Dedifferentiated amniotic fluid mesenchymal stem cell (primary cell): ENCODE measurements at regions not wholly inside any gene's neighbourhood (a gene's known extent, or its start where the extent isn't known, plus 50 kb on each side); places are given as distances from the start of the nearest gene placed in this dataset.

Source experiments
- DNase-seq: peaks from one replicate; pipeline ENCODE4 v3.0.0-alpha.2; 2016; ENCODE audit errors: extremely low spot score

- DNase-seq = no peak
Observed at GRCh38 chr17:36756695-36757094, 155.3 kb downstream of the MRM1 start.

GRCh38 chr17:36760425-36760824 is 159.0 kb downstream of the MRM1 start:
- DNase-seq = no peak

- no peak for DNase-seq
Observed at GRCh38 chr17:36761203-36761950, 160.0 kb downstream of the MRM1 start.

DNA sequence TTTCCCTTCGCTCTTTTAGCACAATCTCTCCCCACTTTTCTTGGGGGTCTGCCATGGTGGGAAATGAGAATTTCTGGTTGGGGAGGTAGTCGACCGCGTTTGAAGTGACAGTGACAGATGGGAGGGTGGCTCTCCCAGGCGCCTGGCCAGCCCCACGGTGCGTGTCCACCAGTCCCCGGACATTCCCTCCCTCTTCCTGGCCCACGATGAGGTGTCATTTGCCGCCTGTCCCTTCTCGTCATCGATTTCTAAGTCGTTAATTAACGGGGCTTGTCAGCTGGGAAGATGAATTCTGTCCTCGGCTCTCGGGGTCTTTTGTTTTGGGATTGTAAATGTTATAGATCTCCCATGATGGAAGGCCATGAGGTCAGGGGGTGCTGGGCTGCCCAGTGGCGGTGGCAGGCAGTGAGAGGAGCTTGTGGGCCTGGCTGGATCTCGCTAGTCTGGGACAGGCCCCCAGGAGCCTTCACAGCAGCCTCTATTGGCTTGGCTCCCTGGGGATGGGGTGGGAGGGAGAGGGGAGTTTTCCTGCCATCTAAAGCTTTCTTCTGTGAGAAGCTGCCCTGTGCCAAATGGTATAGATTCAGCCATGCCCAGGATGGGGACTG is 164.2 kb downstream of the MRM1 start:
- DNase-seq = no peak

GRCh38 chr17:36768394-36768793 is 167.0 kb downstream of the MRM1 start:
- DNase-seq = no peak

DNA sequence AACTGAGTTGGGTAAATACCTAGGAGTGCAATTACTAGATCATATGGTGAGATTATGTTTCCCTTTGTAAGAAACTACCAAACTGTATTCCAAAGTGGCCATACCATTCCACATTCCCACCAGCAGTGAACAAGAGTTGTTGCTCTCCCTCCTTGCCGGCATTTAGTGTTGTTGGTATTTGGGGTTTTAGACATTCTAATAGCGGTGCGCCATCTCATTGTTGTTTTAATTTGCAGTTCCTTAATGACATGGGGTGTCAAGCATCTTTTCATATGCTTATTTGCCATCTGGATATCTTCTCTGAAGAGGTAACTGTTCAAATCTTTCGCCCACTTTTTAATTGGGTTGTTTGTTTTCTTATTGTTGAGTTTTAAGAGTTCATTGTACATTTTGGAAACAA is 164.2 kb upstream of the LHX1 start:
- DNase-seq = no peak

DNA sequence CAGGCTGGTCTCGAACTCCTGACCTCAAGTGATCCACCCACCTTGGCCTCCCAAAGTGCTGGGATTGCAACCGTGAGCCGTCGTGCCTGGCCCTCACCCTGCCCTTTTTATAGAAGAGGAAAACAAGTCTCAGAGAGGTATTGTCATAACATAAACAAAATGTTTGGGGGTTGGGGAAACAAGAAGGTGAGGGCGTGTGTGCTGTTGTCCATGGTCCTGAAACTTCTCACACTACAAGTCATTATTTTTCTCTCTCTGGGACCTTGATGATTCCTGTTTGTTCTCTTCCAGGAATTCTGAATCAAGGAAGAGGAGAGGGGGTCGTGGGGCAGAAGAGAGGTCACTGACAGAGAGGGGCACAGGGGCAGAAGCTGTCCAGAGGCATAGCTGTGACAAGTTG is 160.2 kb upstream of the LHX1 start:
- DNase-seq = no peak

- DNase-seq = no peak
Observed at GRCh38 chr17:36778448-36778847, 158.8 kb upstream of the LHX1 start.

GRCh38 chr17:36779550-36779949 is 157.7 kb upstream of the LHX1 start:
- DNase-seq = no peak

- DNase-seq = no peak
Observed at GRCh38 chr17:36784633-36785032, 152.6 kb upstream of the LHX1 start.

DNA sequence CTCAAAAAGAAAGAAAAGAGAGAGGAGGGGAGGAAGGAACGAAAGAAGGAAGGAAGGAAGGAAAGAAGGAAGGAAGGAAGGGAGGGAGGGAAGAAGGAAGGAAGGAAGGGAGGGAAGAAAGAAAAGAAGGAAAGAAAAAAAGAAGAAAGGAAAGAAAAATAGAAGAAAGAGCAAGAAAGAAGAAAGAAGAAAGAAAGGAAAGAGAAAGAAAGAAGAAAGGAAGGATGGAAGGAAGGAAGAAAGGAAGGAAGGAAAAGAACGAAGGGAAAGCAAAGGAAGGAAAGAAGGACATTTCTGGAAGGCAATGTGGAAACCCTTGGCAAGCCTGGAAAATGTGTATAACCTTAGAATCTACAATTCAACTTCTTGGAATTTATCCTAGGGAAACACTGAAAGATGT is 150.4 kb upstream of the LHX1 start:
- DNase-seq = no peak

- DNase-seq = no peak
Observed at GRCh38 chr17:36791150-36791941, 145.9 kb upstream of the LHX1 start.

DNA sequence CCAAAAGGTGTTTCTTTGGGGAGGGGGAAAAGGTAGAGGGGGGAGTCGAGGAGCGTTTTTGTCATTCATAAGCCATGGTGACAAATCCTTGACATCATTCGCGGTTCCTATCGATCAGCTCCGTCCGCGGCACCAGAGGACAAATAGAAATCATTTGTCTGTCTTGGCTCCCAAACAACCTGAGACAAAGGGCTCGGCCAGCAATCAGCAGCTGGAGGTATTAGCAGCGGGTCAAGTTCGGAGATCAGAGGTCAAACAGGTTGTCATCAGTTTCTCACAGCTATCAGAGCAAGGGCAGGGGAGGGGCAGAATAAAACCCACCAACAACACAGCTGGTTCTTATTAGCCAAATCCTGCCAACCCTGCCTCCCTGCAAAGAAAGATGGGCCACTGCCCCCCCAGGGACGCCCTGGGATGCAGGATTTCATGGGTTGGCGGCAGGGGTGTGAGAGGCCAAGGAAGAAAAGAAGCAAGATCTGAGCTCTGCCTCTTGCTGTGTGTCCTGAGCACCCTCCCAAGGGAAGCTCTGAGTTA is 145.3 kb upstream of the LHX1 start:
- DNase-seq = no peak

- no peak for DNase-seq
Observed at GRCh38 chr17:36792849-36793248, 144.4 kb upstream of the LHX1 start.

GRCh38 chr17:36793976-36794375 is 143.3 kb upstream of the LHX1 start:
- DNase-seq = no peak

DNA sequence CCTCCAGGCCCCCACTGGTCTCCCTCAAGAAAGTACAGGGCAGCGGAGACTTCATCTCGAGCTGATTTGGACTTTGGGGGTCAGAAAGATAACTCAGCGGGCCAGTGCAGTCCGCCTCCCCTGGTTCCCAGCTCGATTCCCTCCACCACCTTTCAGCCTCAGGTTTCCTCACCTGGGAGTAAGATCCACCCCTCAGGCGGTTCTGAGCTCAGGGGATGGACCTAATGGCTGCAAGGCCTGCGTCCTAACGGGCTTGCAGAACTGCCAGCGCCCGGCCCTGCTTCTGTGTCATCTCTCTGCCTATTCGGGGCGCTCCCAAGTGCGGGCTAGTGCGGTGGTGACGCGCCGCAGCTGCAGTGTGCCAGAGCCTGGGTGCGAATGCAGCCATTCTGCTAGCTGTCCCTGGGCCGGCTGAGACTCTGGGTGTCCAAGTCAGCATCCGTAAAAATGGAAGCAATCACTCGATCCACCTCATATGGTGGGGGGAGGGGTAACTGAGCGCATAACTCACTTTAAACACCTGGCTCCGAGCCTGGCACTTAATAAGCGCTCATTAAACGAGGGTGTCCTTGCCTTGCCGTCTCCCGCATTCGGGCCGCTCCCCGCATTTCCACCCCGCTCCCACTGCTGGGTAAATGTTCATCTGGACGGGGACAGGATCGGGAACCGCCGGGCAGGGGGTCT is 129.6 kb upstream of the LHX1 start:
- DNase-seq = no peak

DNA sequence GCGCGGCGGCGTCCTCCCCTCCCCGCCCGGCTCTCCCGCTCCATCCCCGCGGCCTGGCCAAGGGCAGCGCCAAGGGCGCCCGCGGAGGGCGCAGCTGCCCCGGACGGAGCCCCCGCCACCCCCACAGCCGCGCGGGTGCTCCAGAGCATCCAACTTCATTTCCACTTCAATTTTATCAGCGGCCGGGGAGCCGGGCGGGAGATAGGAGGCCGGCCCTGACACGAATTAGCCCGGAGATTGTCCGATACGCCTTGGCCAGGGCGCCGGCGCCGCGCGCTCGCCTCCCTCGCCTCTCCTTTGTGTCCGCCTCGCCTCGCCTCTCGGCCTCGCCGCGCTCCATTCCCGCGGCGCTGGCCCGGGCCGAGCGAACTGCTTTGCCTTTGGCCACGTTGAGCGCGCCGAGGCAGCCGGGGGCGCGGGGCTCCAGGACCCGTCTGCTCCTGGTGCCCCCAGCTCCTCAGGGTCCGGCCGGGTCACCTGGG is 129.1 kb upstream of the LHX1 start:
- DNase-seq = no peak

DNA sequence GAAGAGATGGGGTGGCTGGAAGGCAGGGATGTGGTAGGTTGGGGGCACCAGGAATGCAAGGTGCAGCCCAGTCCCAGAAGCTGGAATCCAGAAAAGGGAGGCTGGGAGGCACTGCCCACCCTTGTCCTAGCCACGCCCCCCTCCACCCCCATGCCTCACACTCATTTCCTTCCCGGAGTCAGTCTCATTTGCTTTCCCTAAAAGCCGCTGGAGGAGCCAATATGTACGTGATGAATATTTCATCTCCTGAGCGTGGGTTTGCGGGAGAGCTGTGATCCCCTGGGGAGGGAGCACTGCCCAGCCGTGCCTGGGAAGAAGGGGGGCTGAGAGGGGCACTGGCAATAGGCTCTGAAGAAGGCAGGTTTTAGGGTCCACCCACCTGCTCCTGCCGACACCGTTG is 124.5 kb upstream of the LHX1 start:
- DNase-seq = no peak

GRCh38 chr17:36813357-36813756 is 123.9 kb upstream of the LHX1 start:
- DNase-seq = no peak

- DNase-seq = no peak
Observed at GRCh38 chr17:36813957-36814563, 123.2 kb upstream of the LHX1 start.

- DNase-seq = no peak
Observed at GRCh38 chr17:36814958-36815357, 122.3 kb upstream of the LHX1 start.
